ENCODE measurements at regions not wholly inside any gene's neighbourhood (a gene's known extent, or its start where the extent isn't known, plus 50 kb on each side); places are given as distances from the start of the nearest gene placed in this dataset.

DNA sequence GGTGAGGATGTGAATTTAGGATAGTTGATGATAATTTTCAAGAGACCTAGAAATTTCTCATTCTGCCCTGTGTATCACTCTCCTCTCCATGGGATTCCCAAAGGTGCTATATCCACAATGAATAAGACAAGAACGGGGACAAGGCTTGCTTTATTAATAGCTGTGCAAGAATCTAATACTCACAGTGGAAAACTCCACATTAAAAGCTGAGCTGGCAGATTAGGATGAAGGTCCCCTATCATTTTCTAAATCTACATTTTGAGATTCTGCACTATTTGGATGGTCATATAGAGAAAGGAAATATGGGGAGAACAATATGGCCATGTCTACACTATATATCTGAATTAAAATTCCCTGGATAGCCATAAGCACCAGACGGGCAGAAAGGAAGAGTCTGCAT, 411.0 kb upstream of the TGFBR2 start:
- H2BK120ac ChIP-seq (replicated peaks; ENCODE audit: low read depth, low read length), result no peak overlapping the region
- H4K20me1 ChIP-seq (replicated peaks in 1 of 2; ENCODE audit: control insufficient read depth in 1 of 2, insufficient read depth in 2 of 2, low read length in 2 of 2), result no peaks in the 10 kb centered on the region
- no peak overlapping the region for H3K9ac ChIP-seq (replicated peaks in 1 of 4; ENCODE audit: extremely low read depth in 1 of 4, low read depth in 3 of 4, low read length in 3 of 4)
- no peak overlapping the region for H4K5ac ChIP-seq (ENCODE audit: insufficient read length, low read depth, low read length)
- H3K56ac ChIP-seq (replicated peaks; ENCODE audit: insufficient read length, low read depth, low read length), result no peak overlapping the region
- no peaks in the 10 kb centered on the region for H3K27me3 ChIP-seq (replicated peaks in 1 of 4; ENCODE audit: control insufficient read depth in 3 of 4, extremely low read depth in 1 of 4, insufficient read depth in 3 of 4, low read length in 3 of 4)
- FAIRE-seq (no peak), DNase-seq (ENCODE audit: low read depth in 1 of 2, low spot score in 2 of 2) (no peak)
- H2BK12ac ChIP-seq (ENCODE audit: low read depth, low read length), result no peak overlapping the region
- no peak overlapping the region for H3K4ac ChIP-seq (replicated peaks; ENCODE audit: insufficient read length, low read depth, low read length)
- H3K14ac ChIP-seq (ENCODE audit: insufficient read length), result no peak overlapping the region
- no peak overlapping the region for H3K27ac ChIP-seq (ENCODE audit: low read depth, low read length)
- H4K8ac ChIP-seq (ENCODE audit: extremely low read depth, insufficient read depth, low read length), result no peak overlapping the region
- 93% methylated on average over 2 of the region's 2 CpGs; no CpG with 5 or more reads in 1 of the 2 experiments for WGBS, 2 experiments (ENCODE audit: extremely low coverage in 1 of 2, insufficient coverage in 1 of 2, insufficient read length in 1 of 2, insufficient replicate concordance in 2 of 2, low coverage in 1 of 2, low lambda C conversion rate in 2 of 2, missing lambda C conversion rate in 1 of 2)
- no peaks in the 10 kb centered on the region for H3K79me1 ChIP-seq (ENCODE audit: low read depth, low read length)
- no peaks in the 10 kb centered on the region for H3K9me3 ChIP-seq (ENCODE audit: insufficient read depth in 2 of 2, low read depth in 1 of 2, low read length in 1 of 2)
- no peak overlapping the region for H2BK20ac ChIP-seq (ENCODE audit: low read length)
- no peak overlapping the region for H2BK5ac ChIP-seq (ENCODE audit: low read depth, low read length)
- CTCF ChIA-PET (ENCODE audit: partially characterized antibody), result interaction anchor here (1.2 to 7.3 kb wide), 7 partner anchors 10 to 556 kb away, joined by 3 to 87 read pairs (median 4); no protein-coding TSS in a partner anchor
- H2AK5ac ChIP-seq (ENCODE audit: low read depth, low read length), result no peak overlapping the region
- no peak overlapping the region for H2BK15ac ChIP-seq (ENCODE audit: low read length)
- H3K4me2 ChIP-seq (ENCODE audit: insufficient read depth in 1 of 2, low read depth in 2 of 2, low read length in 2 of 2), result no peak overlapping the region
- H3K4me1 ChIP-seq (replicated peaks in 1 of 4; ENCODE audit: control insufficient read depth in 3 of 4, insufficient read depth in 4 of 4, low read length in 3 of 4), result no peaks in the 10 kb centered on the region
- H2AFZ ChIP-seq (ENCODE audit: low read length), result no peak overlapping the region
- no peak overlapping the region for H3K18ac ChIP-seq (ENCODE audit: extremely low read depth, low read length)
- H3K36me3 ChIP-seq (ENCODE audit: control insufficient read depth in 2 of 4, insufficient read depth in 4 of 4, low read length in 3 of 4), result no peaks in the 10 kb centered on the region
- no peak overlapping the region for H3K23ac ChIP-seq (ENCODE audit: insufficient read length)
- no peak overlapping the region for H4K91ac ChIP-seq (replicated peaks; ENCODE audit: insufficient read length, low read length)
- POLR2A ChIA-PET (ENCODE audit: partially characterized antibody), result no interaction called here
- H3K4me3 ChIP-seq (ENCODE audit: extremely low read depth in 1 of 4, insufficient read depth in 2 of 4, low read depth in 3 of 4, low read length in 4 of 4), result no peak overlapping the region
- H3K23me2 ChIP-seq (ENCODE audit: low read depth, low read length), result no peaks in the 10 kb centered on the region
- no peaks in the 10 kb centered on the region for H3K79me2 ChIP-seq (ENCODE audit: control insufficient read depth in 1 of 2, insufficient read depth in 2 of 2, low read length in 2 of 2)
- TF ChIP-seq E2F6 (IDR thresholded peaks at IDR 0.05) (no peak), SIN3A (conservative IDR thresholded peaks at IDR 0.05 in 1 of 2, IDR thresholded peaks at IDR 0.05 in 1 of 2; ENCODE audit: low read depth in 1 of 2, low read length in 2 of 2) (no peak), RFX5 (IDR thresholded peaks at IDR 0.05; ENCODE audit: borderline replicate concordance, low read depth, low read length) (no peak), BACH1 (IDR thresholded peaks at IDR 0.05; ENCODE audit: low read length) (no peak), JUN (IDR thresholded peaks at IDR 0.05; ENCODE audit: low read depth, low read length) (no peak), SAP30 (IDR thresholded peaks at IDR 0.05; ENCODE audit: insufficient read depth, insufficient replicate concordance, low read length) (no peak), JUND (IDR thresholded peaks at IDR 0.05; ENCODE audit: low read length) (no peak), POLR2A (IDR thresholded peaks at IDR 0.05; ENCODE audit: control extremely low read depth in 1 of 2, low read depth in 2 of 2, low read length in 2 of 2) (no peak), CTBP2 (IDR thresholded peaks at IDR 0.05; ENCODE audit: borderline replicate concordance, insufficient read depth, insufficient read length, low read length) (no peak), RAD21 (IDR thresholded peaks at IDR 0.05 in 1 of 2, conservative IDR thresholded peaks at IDR 0.05 in 1 of 2; ENCODE audit: low read depth in 2 of 2, low read length in 2 of 2) (no peak), CHD1 (IDR thresholded peaks at IDR 0.05; ENCODE audit: low read depth, low read length) (no peak), SP1 (IDR thresholded peaks at IDR 0.05; ENCODE audit: low read depth, low read length) (no peak)
- TF ChIP-seq, protein P1, sequence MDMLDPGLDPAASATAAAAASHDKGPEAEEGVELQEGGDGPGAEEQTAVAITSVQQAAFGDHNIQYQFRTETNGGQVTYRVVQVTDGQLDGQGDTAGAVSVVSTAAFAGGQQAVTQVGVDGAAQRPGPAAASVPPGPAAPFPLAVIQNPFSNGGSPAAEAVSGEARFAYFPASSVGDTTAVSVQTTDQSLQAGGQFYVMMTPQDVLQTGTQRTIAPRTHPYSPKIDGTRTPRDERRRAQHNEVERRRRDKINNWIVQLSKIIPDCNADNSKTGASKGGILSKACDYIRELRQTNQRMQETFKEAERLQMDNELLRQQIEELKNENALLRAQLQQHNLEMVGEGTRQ (IDR thresholded peaks at IDR 0.05; ENCODE audit: low read length), result no peak
